GM12891 (cell line): ENCODE measurements at regions not wholly inside any gene's neighbourhood (a gene's known extent, or its start where the extent isn't known, plus 50 kb on each side); places are given as distances from the start of the nearest gene placed in this dataset.

Experiments used
- POLR2AphosphoS5 ChIP-seq: IDR thresholded peaks from 2 replicates; pipeline ENCODE4 v1.6.1; 2011; ENCODE audit warnings: low read depth, low read length, control low read depth
- TAF1 ChIP-seq: IDR thresholded peaks from 2 replicates; pipeline ENCODE4 v1.6.1; 2011; ENCODE audit warnings: low read depth, low read length, control low read depth

DNA sequence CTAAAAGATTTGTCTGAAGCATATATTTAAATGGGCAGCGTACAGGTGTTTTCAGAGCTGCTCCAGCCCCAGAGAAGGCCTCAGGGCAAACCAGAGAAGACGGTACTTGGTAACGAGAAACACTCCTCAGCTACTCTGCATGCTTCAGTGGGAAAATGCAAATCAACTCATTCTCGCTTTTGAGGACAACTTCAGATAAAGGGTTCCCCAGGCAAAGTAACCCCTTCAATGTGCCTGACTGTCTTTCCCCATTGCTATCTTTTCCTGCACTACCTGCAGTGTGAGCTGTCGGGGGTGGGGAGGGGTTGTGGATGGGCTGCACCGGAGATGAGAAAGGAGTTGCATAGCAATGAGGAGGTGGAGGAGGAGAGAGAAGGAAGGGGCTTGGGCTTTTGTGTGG lies 339.7 kb upstream of the CLINT1 start:
- TF ChIP-seq POLR2AphosphoS5 (no peak), TAF1 (no peak)
